ENCODE measurements at regions not wholly inside any gene's neighbourhood (a gene's known extent, or its start where the extent isn't known, plus 50 kb on each side); places are given as distances from the start of the nearest gene placed in this dataset.
"Not testable (repeated sequence)": the region's sequence is repeated elsewhere in the genome, so short reads cannot be mapped to it uniquely, and the experiment has no call there.

- no peak for TF ChIP-seq CTCF (IDR thresholded peaks at IDR 0.05; ENCODE audit: low read depth, low read length)
- no peak overlapping the region for H3K4me3 ChIP-seq (ENCODE audit: low read depth, low read length)
Measured at GRCh38 chr5:96483878-96484277, 50.8 kb upstream of the PCSK1 start.

GRCh38 chr5:96487859-96488258 is 54.8 kb upstream of the PCSK1 start:
- TF ChIP-seq CTCF (IDR thresholded peaks at IDR 0.05; ENCODE audit: low read depth, low read length) = no peak
- no peak overlapping the region for H3K4me3 ChIP-seq (ENCODE audit: low read depth, low read length)

- H3K4me3 ChIP-seq (ENCODE audit: low read depth, low read length) = no peak overlapping the region
- TF ChIP-seq CTCF (IDR thresholded peaks at IDR 0.05; ENCODE audit: low read depth, low read length) = no peak
Measured at GRCh38 chr5:96489532-96489931, 56.5 kb upstream of the PCSK1 start.

- no peak overlapping the region for H3K4me3 ChIP-seq (ENCODE audit: low read depth, low read length)
- no peak for TF ChIP-seq CTCF (IDR thresholded peaks at IDR 0.05; ENCODE audit: low read depth, low read length)
Measured at GRCh38 chr5:96492459-96493047, 59.5 kb upstream of the PCSK1 start.

- no peak overlapping the region for H3K4me3 ChIP-seq (ENCODE audit: low read depth, low read length)
- no peak for TF ChIP-seq CTCF (IDR thresholded peaks at IDR 0.05; ENCODE audit: low read depth, low read length)
Measured at GRCh38 chr5:96493219-96493790, 60.3 kb upstream of the PCSK1 start.

- H3K4me3 ChIP-seq (ENCODE audit: low read depth, low read length) = not testable (repeated sequence)
Measured at GRCh38 chr5:96495412-96495811, 62.4 kb upstream of the PCSK1 start.

GRCh38 chr5:96497027-96497426 is 64.0 kb upstream of the PCSK1 start:
- H3K4me3 ChIP-seq (ENCODE audit: low read depth, low read length) = not testable (repeated sequence)

- no peak for TF ChIP-seq CTCF (IDR thresholded peaks at IDR 0.05; ENCODE audit: low read depth, low read length)
- no peak overlapping the region for H3K4me3 ChIP-seq (ENCODE audit: low read depth, low read length)
Measured at GRCh38 chr5:96499753-96500345, 66.8 kb upstream of the PCSK1 start.

Measured in WI38 (cell line).